ENCODE measurements at regions not wholly inside any gene's neighbourhood (a gene's known extent, or its start where the extent isn't known, plus 50 kb on each side); places are given as distances from the start of the nearest gene placed in this dataset.

DNA sequence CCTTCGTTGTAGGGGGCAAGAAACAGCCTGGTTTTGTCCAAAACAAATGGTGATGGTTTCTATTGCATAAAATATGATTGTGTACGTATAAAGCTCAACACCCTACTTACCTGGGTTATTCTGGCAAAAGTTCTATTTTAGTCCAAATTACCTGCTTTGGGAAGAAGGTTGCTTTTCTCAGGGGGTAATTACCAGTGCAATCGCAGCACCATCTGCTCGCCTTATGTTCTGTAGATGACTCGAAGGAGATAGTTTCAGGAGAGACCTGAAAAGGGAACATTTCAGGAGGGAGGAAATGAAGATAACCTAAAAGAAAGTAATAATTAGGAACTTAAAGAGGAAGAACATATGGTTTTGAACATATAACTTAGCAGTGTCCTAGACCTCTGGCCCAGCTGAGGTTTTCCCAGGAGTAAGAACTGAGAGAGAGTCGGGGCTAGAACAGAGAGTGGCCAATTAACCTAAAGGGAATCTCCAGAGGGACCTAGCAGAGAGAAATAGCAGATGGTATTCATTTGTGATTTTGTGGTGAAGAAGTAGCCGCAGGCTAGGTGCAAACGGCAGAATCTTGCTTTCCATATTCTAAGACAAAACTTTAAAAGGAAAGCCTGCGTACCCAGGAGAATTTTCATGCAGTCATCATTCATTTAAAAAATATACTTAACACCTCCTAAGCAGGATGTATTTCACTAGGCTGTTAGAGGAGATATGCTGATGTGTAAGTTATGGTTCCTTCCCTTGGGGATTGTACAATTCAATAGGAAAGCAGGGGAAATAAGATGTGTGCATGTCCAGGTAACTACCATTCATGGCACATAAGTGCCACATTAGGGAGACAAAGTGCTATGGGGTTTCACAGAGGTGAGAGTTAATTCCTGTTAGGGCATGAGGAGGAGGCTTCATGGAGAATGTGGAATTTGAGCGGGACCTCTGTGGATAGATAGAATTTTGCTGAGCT, 113.0 kb upstream of the SLC10A2 start:
- DNase-seq, result no peak

DNA sequence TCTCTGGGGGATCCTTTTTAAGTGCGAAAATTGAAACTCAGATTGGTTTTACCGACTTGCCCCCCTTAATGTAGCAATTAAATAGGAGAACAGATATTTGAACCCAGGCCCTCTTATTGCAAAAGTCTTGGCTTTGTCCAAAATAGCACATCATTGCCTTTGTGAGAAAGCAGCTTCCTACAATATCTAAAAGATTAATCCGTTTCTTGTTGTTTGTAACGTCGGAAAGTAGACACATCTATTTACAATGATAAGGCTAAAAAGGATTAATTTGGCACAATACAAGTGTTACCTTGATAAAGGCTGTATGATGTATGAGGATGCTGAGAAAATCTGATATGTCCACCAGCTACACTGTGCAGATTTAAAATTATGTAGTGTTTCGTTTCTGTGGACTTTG, 108.7 kb upstream of the SLC10A2 start:
- no peak for DNase-seq

DNA sequence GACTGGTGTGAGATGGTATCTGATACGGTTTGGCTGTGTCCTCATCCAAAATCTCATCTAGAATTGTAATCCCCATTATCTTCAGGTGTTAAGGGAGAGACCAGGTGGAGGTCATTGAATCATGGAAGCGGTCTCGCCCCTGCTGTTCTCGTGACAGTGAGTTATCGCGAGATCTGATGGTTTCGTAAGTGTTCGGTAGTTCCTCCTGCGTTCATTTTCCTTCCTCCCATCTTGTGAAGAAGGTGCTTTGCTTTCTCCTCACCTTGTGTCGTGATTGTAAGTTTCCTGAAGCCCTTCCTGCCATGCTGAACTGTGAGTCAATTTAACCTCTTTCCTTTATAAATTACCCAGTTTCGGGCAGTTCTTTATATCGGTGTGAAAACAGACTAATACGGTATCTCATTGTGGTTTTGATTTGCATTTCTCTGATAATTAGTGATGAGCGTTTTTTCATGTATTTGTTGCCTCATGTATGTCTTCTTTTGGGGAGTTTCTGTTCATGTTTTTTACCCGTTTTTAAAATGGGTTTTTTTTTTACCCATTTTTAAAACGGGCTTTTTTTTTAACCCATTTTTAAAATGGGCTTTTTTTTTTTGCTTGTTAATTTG, 102.8 kb upstream of the SLC10A2 start:
- no peak for DNase-seq

DNA sequence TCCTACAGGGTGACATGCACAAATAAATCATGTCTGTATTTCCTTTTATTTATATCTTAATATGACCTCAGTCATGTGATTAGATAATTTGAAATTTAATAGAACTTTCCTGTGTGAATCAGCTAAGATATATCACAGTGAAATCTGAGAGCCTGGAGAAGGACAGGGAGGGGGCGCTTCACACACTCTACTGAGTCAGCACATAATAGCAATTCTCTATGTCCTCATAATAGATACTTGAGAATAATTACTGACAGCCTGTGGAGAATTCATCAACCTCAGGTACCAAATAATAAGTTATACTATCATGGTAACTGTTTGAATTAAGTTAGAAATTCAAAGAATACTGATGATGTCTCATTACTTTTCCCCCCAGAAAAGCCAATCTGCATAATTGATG, 98.0 kb upstream of the SLC10A2 start:
- no peak for DNase-seq

DNA sequence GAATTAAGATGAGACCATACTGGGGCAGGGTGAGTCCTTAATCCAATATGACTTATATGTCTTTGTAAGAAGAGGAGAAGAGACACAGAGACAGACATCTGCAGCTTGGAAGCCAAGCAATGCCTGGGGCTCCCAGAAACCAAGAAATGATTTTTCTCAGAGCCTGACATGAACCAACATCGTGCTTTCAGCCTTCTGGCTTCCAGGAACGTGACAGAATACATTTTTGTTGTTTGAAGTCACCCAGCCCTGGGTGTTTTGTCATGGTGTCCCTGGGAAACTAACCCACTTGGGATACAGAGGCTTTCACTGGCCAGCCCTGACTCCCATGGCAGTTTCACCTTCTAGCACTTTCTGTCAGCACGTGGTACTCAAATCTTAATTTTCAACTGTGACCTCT, 95.3 kb upstream of the SLC10A2 start:
- no peak for DNase-seq

DNA sequence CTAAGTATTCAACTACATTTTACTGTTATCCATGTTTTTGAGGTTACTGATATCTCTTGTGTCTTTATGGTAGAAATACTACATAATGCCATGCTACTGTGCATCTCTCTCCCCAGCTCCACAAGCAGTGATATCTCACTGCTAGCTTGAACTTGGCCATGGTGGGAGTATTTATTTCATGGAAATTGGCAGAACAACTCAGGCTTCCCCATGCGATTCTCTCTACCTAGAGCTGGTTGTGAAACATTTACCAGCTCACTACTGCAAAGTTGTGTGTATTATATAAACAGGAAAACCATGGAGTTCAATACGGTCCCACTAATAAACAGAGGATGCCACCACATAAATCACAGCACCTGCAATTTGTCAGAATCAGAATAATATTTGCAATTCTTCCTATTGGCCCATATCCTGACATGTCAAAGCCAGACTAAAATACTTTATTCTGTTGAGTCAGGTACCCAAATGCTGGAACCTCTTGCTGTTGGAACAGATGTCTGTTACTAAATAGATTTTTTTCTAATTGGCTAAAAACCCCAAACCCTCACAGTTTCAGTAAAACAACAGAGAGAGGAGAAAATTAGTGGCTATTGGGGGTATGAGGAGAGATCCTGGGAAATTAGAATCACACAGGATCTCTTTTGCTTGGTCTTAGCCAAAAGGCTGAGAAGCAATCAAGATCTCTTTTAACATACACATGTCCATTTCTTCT, 91.4 kb upstream of the SLC10A2 start:
- DNase-seq, result no peak

DNA sequence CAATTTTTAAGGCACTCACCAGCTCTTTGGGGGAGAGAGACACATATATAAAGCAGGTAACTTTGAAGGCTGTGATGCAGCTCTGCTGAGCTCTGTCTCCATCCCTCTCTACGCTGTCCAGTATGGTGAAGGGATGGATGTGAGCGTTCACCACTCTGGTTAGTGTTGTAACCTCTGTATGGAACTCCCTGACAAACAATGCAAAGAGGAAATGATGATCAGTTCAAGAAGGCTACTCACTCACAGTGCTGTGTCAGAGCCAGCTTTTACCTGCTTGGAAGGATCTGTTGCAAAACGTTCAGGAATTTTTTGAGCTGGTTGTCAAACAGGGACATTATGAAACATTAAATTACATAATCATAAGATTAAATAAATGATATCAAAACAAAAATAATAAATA, 90.8 kb upstream of the SLC10A2 start:
- no peak for DNase-seq

DNA sequence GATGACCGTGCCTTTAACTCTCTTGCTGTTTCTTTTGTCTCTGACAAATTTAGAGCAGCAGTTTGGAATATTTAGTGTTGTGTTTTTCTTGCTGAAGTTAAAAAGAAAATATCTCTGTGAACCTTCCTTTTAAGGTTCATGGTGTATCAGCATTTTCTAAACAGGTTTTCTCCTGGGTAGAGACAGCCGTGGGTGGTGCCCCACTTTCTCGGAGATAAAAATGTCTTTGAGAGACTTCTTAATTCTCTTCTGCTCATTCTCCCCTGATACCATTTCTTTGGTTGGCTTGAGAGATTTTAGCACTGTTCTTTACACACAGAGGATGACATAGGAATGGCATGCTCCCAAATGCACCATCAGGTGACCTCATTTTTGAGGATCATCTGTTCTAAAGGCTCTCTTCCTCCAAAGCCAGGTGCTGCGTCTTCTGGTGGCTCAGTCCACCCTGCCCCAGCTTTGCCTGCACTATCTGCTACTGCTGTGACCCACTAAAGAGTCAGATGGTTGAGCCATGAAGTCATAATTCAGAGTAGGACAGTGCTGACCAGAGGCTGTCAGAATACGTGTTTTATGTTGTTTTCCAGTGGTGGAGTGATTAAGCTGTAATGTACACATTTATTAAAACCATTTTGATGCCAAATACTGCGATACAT, 90.3 kb upstream of the SLC10A2 start:
- DNase-seq, result no peak

DNA sequence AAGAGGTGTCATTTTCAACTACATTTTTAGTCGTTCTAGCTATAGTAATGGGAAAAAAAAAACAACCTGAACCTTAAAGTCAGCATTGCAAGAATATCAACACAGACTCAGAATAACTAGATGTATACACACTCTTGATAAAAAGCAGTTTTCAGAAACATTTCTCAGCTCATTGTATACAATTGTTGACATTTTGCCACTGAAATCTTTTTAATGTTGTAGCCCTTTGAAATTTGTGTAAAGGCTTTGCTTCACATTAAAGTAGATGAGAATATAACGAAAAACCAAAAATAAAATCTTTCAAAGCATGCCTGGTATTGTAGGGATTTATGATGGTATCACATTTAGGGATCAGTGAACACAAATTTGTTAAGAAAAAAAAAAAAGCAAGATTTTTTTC, 87.2 kb upstream of the SLC10A2 start:
- DNase-seq, result no peak

DNA sequence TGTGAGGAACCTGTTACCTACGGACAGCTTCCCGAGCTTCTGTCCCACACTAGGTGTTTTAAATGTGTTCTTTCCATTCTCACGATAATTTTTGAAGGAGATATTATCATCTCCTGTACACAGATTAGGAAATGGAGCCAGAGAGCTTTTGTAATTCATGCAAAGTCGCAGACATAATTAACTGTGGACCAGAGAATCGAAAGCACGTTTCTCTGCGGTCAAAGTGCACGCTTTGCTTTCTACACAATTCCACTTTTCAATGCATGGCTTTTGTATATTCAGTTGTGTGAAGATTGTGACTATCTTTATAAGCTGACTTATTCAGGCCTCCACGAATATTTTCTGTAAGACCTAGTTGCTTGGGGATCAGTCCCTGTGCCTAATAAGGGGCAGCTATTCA, 81.7 kb upstream of the SLC10A2 start:
- DNase-seq, result no peak

DNA sequence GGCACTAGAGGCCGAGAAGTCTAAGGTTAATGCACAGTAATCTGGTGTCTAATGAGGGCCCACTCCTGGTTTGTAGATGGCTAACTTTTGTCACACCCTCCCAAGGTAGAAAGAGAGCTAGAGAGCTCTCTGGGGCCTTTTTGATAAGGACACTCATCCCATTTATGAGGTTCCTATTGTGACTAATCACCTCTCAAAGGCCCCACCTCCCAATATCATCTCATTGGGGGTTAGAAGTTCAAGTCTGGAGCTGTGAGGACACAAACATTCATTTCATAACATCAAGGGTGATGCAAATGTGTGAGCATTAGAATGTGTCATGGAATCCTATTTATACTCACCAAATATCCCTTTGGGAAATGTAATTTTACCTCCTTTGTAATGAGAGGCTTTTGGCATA, 79.2 kb upstream of the SLC10A2 start:
- no peak for DNase-seq

DNA sequence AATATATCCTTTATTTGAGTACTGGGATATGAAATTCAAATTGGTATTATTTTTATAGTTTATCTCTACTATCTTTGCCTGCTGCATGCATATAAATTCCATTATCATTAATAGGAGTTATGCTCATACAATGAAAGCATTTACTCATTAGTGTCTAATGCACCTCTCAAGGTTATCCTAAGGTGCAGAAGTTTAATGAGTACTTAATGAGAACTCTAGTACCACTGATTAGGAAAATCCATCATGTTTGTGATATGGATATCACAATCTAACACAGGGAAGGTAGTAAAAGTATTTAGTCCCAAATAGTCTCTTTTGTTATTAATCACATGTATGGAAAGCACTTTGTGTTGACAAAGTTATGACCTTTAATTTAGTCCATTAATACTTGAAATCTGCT, 77.2 kb upstream of the SLC10A2 start:
- DNase-seq, result no peak

DNA sequence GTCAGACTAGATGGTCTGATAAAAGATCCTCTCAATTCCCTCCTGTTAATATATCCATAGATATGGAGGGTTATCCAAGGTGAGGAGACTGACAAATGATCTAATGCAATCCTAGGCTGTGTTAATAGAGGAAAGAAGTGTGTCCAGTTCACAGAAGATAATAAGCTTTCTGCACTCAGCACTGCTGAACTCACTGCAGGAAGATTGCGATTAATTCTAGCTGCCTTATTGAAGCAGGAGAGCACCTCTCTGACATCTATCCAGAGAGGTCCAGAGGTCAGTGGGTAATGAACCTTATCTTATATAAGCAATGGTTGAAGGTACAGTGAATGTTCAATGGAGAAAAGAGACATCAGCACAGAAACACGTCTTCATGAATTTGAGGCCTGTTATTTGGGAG, 75.9 kb upstream of the SLC10A2 start:
- DNase-seq, result no peak

DNA sequence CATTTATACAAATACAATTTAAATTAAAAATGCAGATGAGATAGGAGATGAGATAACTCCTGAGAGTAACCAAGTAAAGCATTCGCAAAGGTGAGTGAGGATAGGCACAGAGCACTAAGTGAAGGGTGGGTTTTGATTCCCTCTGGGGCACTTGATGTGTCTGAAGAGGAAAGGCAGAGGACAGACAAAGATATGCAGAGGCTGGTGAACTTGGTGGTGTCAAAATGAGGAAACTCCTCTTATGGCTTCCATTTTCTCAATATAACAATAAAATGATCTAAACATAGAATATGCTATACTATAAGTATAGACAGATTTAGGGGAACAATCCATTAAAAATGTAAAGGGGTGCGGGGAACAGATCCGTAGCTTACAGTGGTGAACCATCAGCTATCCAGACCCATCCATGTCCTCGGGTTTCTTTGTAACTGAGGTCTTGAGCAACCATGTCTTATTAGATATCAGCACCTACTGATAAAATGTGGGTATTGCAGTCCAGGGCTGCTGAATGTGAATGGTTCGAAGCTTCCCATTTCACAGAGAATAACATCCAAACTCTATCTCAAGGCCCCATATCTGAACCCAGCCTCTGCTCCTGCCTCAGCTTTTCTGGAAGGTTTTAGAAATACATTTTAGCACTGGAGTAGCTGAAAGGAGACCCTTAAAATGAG, 73.9 kb upstream of the SLC10A2 start:
- no peak for DNase-seq

DNA sequence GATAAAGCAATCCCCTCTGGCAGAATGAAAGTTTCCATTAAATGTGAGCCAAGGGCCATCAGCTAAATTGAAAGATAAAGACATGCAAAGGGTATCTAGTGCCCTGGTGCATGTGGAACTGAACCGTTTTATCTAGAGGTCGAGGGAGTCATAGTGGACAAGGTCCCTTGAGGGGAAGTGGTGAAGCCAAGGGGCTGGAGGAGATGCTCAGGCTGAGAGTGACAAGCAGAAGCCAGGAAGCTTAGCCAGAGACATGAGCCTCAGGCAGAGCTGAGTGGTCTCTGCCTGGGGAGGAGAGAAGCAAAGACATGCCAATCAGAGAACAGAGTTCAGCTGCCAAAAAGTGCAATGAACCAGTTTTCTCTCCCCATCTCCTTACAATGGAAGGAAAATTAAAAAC, 68.1 kb upstream of the SLC10A2 start:
- no peak for DNase-seq

DNA sequence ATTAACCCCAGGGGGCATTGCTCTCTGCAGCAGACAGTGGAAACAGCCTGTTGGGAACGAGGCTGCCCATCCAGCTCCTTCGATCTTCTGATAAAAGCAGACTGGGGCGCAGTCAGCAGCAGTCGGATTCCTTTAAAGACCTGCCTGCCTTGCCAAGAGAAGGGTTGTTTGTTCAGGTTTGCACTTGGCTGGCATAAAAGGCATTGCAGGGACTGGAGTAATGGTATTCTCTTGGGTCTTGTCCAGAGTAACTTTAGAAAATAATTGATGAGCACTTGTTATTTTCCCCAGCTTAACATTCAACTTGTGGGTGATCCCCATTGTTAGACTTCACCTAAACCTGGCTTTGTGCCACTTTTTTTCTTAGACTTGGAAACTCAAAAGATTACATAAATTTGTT, 67.3 kb upstream of the SLC10A2 start:
- DNase-seq, result no peak

DNA sequence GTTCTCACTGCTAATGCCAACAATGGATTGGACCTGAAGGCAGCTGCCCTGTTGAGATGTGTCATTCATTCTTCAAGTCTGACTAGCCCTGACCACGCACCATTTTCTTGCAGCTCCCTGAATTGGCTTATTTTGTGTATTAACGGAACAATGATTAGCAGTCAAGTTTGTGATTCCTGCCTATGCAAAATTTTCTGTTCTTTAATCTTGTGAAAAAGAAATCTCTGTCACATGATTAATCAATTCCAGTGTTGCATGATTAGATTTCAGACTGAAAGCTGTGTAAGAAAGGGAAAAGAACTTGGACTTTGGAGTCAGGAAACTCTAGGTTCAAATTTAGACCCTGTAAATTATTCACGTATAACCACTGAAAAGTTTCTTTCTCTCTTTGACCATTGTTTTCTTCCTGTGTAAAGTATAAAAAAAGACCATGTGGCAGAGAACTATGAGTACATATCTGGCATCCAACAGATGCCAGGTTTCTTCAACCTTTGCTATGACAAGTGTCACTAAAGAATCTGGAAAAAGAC, 64.5 kb upstream of the SLC10A2 start:
- no peak for DNase-seq

DNA sequence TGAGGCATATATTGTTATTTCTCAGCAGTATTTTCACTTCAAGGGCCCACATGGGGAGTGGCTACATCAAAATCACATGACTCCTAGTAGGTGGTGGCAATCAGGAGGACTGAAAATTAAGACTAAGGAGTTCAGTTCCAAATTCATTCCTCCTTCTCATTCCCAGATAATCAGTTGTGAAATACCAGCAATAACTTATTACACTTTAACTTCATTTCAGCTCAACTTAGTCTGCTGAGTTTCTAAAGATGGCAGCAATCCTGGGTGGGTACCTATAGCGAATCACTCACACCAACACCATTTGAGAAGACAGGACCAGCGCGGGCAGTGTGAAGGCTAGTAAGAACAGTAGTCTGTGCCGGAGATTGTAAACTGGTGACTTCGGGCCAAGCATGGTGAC, 63.9 kb upstream of the SLC10A2 start:
- no peak for DNase-seq
